WTC11 (cell line): ENCODE measurements at regions not wholly inside any gene's neighbourhood (a gene's known extent, or its start where the extent isn't known, plus 50 kb on each side); places are given as distances from the start of the nearest gene placed in this dataset.

Experiments
- ATAC-seq: fragments of 200-7000 bp; cut with Tn5 transposase; 2 replicates; pipeline ENCODE4 v1.10.0; 2021; ENCODE audit warnings: mild to moderate bottlenecking, moderate library complexity
- CTCF ChIA-PET: fragments of 300-600 bp; sonication (Branson Sonifier 250); formaldehyde crosslinking; loops from one replicate; lab custom pipeline; 2021; ENCODE audit warnings: antibody characterized with exemption; lab: Charles Lee
- POLR2A ChIA-PET: fragments of 350-600 bp; sonication (Branson Sonifier 250); formaldehyde crosslinking; loops from one replicate; lab custom pipeline; 2021; ENCODE audit warnings: antibody characterized with exemption; lab: Charles Lee
- DNase-seq: peaks from one replicate; pipeline ENCODE4 v3.0.0; 2021; ENCODE audit warnings: low spot score
- H3K27ac Mint-ChIP-seq: 2 replicates; pipeline ENCODE4 v1.8.0; 2021; ENCODE audit warnings: mixed read lengths
- H3K27me3 Mint-ChIP-seq: 2 replicates; pipeline ENCODE4 v1.8.0; 2021; ENCODE audit warnings: low read depth, mild to moderate bottlenecking, moderate library complexity, mixed read lengths
- H3K36me3 Mint-ChIP-seq: 2 replicates; pipeline ENCODE4 v1.8.0; 2021; ENCODE audit warnings: mixed read lengths
- H3K4me1 Mint-ChIP-seq: 2 replicates; pipeline ENCODE4 v1.8.0; 2022; ENCODE audit warnings: mixed read lengths
- H3K4me3 Mint-ChIP-seq: 2 replicates; pipeline ENCODE4 v1.8.0; 2021; ENCODE audit warnings: mild to moderate bottlenecking, moderate library complexity, mixed read lengths
- H3K9me3 Mint-ChIP-seq: 2 replicates; pipeline ENCODE4 v1.8.0; 2021; ENCODE audit warnings: mixed read lengths
- CDX4 ChIP-seq: fragments of 250-450 bp; sonication (Bioruptor Pico); IDR thresholded peaks from 2 replicates; pipeline ENCODE4 v1.9.0; 2021; ENCODE audit warnings: moderate library complexity, mild to moderate bottlenecking, inconsistent platforms, borderline replicate concordance
- ELF4 ChIP-seq: sonication (generic); formaldehyde crosslinking; IDR thresholded peaks from 2 replicates; pipeline ENCODE4 v1.8.1; 2022; ENCODE audit warnings: low read depth, mild to moderate bottlenecking, moderate library complexity, missing genetic modification reagents
- GABPB1 ChIP-seq: sonication (generic); formaldehyde crosslinking; IDR thresholded peaks from 2 replicates; pipeline ENCODE4 v1.8.1; 2023; ENCODE audit warnings: mild to moderate bottlenecking, missing genetic modification reagents
- GRHL2 ChIP-seq: fragments of 250-450 bp; sonication (Bioruptor Pico); IDR thresholded peaks from 2 replicates; pipeline ENCODE4 v1.8.0; 2022; ENCODE audit warnings: mild to moderate bottlenecking, moderate library complexity; ENCODE audit not compliant: insufficient replicate concordance, severe bottlenecking
- IRF1 ChIP-seq: sonication (generic); formaldehyde crosslinking; IDR thresholded peaks from 2 replicates; pipeline ENCODE4 v1.8.0; 2023; ENCODE audit warnings: missing genetic modification reagents
- IRF2 ChIP-seq: sonication (generic); formaldehyde crosslinking; IDR thresholded peaks from 2 replicates; pipeline ENCODE4 v1.8.0; 2022; ENCODE audit warnings: low read depth, missing genetic modification reagents, borderline replicate concordance
- JUN ChIP-seq: sonication (generic); formaldehyde crosslinking; IDR thresholded peaks from 2 replicates; pipeline ENCODE4 v1.8.0; 2023; ENCODE audit warnings: mild to moderate bottlenecking, missing genetic modification reagents
- NFATC4 ChIP-seq: fragments of 250-450 bp; sonication (Bioruptor Pico); IDR thresholded peaks from 2 replicates; pipeline ENCODE4 v1.9.0; 2021; ENCODE audit warnings: mild to moderate bottlenecking
- NFE2L1 ChIP-seq: sonication (generic); formaldehyde crosslinking; IDR thresholded peaks from 2 replicates; pipeline ENCODE4 v1.8.1; 2023; ENCODE audit warnings: missing genetic modification reagents
- PREB ChIP-seq: sonication (generic); formaldehyde crosslinking; IDR thresholded peaks from 2 replicates; pipeline ENCODE4 v1.8.1; 2022; ENCODE audit warnings: mild to moderate bottlenecking, missing genetic modification reagents, moderate library complexity, borderline replicate concordance
- SMAD4 ChIP-seq: sonication (generic); formaldehyde crosslinking; IDR thresholded peaks from 2 replicates; pipeline ENCODE4 v1.8.0; 2022; ENCODE audit warnings: mild to moderate bottlenecking, missing genetic modification reagents
- SP1 ChIP-seq: sonication (generic); formaldehyde crosslinking; conservative IDR thresholded peaks from 2 replicates; pipeline ENCODE4 v1.8.1; 2022; ENCODE audit warnings: missing genetic modification reagents
- TEAD1 ChIP-seq: sonication (generic); formaldehyde crosslinking; IDR thresholded peaks from 2 replicates; pipeline ENCODE4 v1.8.0; 2022; ENCODE audit warnings: mild to moderate bottlenecking, missing genetic modification reagents
- ZNF263 ChIP-seq: sonication (generic); formaldehyde crosslinking; IDR thresholded peaks from 2 replicates; pipeline ENCODE4 v1.8.1; 2022; ENCODE audit warnings: low read depth, mild to moderate bottlenecking, moderate library complexity, missing genetic modification reagents
- ZNF317 ChIP-seq: sonication (generic); formaldehyde crosslinking; IDR thresholded peaks from 2 replicates; pipeline ENCODE4 v1.8.1; 2023; ENCODE audit warnings: low read depth, mild to moderate bottlenecking, moderate library complexity, missing genetic modification reagents, borderline replicate concordance
- ZNF416 ChIP-seq: fragments of 250-450 bp; sonication (Bioruptor Pico); IDR thresholded peaks from 2 replicates; pipeline ENCODE4 v1.9.0; 2021; ENCODE audit warnings: mild to moderate bottlenecking, inconsistent platforms
- ZNF671 ChIP-seq: fragments of 250-450 bp; sonication (Bioruptor Pico); IDR thresholded peaks from 2 replicates; pipeline ENCODE4 v1.8.0; 2021; ENCODE audit warnings: mild to moderate bottlenecking
- TF ChIP-seq, protein P1 (sequence below): sonication (generic); formaldehyde crosslinking; IDR thresholded peaks from 2 replicates; pipeline ENCODE4 v1.8.0; 2022; ENCODE audit warnings: mild to moderate bottlenecking, missing genetic modification reagents
- TF ChIP-seq, protein P2 (sequence below): sonication (generic); formaldehyde crosslinking; IDR thresholded peaks from 2 replicates; pipeline ENCODE4 v1.8.1; 2023; ENCODE audit warnings: mild to moderate bottlenecking, missing genetic modification reagents, moderate library complexity
- TF ChIP-seq, protein P3 (sequence below): sonication (generic); formaldehyde crosslinking; conservative IDR thresholded peaks from 2 replicates; pipeline ENCODE4 v1.8.1; 2022; ENCODE audit warnings: mild to moderate bottlenecking, missing genetic modification reagents
- TF ChIP-seq, protein P4 (sequence below): fragments of 200-600 bp; IDR thresholded peaks from 2 replicates; pipeline ENCODE4 v1.8.0; 2022; ENCODE audit warnings: antibody characterized with exemption
- TF ChIP-seq, protein P5 (sequence below): sonication (generic); formaldehyde crosslinking; conservative IDR thresholded peaks from 2 replicates; pipeline ENCODE4 v1.8.1; 2023; ENCODE audit warnings: mild to moderate bottlenecking, low read depth, missing genetic modification reagents, moderate library complexity

DNA sequence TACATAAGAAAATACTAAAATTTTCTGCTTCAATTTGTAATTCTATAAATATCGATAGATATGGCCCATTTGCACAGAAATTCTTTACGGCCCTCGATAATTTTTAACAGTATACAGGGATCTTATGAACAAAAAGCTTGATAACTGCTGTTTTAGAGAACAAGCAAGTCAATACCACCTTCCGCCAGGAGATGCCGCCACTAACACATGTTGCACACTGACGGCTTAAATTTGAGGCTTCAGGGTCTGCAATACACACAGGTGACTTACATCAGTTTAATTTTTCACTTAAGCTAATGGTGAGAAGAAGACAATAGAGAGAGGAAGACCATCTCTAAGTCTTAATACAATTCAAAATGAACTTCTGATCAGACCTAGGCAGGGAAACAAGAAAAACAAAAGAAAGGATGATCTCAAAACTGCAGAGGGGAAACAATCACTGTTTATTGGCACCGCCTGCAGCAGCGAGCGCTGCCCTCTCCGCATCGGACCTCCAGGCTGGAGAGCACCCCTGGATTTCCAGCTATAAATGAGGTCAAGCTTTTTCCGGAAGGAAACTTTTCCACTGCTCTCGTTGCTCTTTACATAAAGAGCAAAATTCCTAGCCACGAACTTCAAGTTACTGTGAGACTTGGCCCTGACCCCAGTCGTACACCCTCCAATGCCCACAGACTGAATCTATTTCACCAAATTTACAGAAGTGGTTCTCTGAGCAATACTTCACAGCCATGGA, 53.9 kb downstream of the OTOR start:
- DNase-seq (peak; percentile 86), ATAC-seq (peak; percentile 65)
- H3K36me3 Mint-ChIP-seq: no peaks in the 10 kb centered on the region
- POLR2A ChIA-PET: no interaction called here
- H3K4me1 Mint-ChIP-seq: peaks cover 8% of the 10 kb centered on the region
- H3K4me3 Mint-ChIP-seq: no peak overlapping the region
- TF ChIP-seq, protein P1, sequence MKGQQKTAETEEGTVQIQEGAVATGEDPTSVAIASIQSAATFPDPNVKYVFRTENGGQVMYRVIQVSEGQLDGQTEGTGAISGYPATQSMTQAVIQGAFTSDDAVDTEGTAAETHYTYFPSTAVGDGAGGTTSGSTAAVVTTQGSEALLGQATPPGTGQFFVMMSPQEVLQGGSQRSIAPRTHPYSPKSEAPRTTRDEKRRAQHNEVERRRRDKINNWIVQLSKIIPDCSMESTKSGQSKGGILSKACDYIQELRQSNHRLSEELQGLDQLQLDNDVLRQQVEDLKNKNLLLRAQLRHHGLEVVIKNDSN (CRISPR knock-in tag): no peak
- TF ChIP-seq, protein P2, sequence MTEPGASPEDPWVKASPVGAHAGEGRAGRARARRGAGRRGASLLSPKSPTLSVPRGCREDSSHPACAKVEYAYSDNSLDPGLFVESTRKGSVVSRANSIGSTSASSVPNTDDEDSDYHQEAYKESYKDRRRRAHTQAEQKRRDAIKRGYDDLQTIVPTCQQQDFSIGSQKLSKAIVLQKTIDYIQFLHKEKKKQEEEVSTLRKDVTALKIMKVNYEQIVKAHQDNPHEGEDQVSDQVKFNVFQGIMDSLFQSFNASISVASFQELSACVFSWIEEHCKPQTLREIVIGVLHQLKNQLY (CRISPR knock-in tag): no peak
- no peak for TF ChIP-seq PREB
- no peak for TF ChIP-seq ZNF416 (CRISPR knock-in tag)
- no peak for TF ChIP-seq ZNF263
- TF ChIP-seq GABPB1 (CRISPR knock-in tag): peak; percentile 46; the same call in 1 of the 2 replicates
- TF ChIP-seq, protein P3, sequence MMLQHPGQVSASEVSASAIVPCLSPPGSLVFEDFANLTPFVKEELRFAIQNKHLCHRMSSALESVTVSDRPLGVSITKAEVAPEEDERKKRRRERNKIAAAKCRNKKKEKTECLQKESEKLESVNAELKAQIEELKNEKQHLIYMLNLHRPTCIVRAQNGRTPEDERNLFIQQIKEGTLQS (CRISPR knock-in tag): no peak
- TF ChIP-seq, protein P4, sequence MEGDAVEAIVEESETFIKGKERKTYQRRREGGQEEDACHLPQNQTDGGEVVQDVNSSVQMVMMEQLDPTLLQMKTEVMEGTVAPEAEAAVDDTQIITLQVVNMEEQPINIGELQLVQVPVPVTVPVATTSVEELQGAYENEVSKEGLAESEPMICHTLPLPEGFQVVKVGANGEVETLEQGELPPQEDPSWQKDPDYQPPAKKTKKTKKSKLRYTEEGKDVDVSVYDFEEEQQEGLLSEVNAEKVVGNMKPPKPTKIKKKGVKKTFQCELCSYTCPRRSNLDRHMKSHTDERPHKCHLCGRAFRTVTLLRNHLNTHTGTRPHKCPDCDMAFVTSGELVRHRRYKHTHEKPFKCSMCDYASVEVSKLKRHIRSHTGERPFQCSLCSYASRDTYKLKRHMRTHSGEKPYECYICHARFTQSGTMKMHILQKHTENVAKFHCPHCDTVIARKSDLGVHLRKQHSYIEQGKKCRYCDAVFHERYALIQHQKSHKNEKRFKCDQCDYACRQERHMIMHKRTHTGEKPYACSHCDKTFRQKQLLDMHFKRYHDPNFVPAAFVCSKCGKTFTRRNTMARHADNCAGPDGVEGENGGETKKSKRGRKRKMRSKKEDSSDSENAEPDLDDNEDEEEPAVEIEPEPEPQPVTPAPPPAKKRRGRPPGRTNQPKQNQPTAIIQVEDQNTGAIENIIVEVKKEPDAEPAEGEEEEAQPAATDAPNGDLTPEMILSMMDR: peak; percentile 62
- no peak for TF ChIP-seq ELF4
- no peak for TF ChIP-seq ZNF317 (CRISPR knock-in tag)
- no peak for TF ChIP-seq CDX4 (CRISPR knock-in tag)
- no peak for TF ChIP-seq IRF1 (CRISPR knock-in tag)
- TF ChIP-seq JUN: no peak
- TF ChIP-seq SP1: no peak
- no peak for TF ChIP-seq IRF2 (CRISPR knock-in tag)
- no peak for TF ChIP-seq SMAD4
- TF ChIP-seq NFATC4 (CRISPR knock-in tag): no peak
- no peak overlapping the region for H3K27ac Mint-ChIP-seq
- H3K9me3 Mint-ChIP-seq: no peaks in the 10 kb centered on the region
- peaks cover 3% of the 10 kb centered on the region; the same call in 1 of the 2 replicates for H3K27me3 Mint-ChIP-seq
- CTCF ChIA-PET: interaction anchor here (0.6 to 4.0 kb wide), 30 partner anchors 15 to 816 kb away, joined by 3 to 52 read pairs (median 4); no protein-coding TSS in a partner anchor

- H3K4me3 Mint-ChIP-seq: no peak overlapping the region
- peaks cover 8% of the 10 kb centered on the region for H3K4me1 Mint-ChIP-seq
- H3K27me3 Mint-ChIP-seq: peaks cover 3% of the 10 kb centered on the region; the same call in 1 of the 2 replicates
- ATAC-seq: no peak
- ChIA-PET POLR2A (no interaction called here), CTCF (interaction anchor here (0.9 to 4.0 kb wide), 23 partner anchors 14 to 815 kb away, joined by 3 to 52 read pairs (median 4); no protein-coding TSS in a partner anchor)
- no peak for DNase-seq
- H3K36me3 Mint-ChIP-seq: no peaks in the 10 kb centered on the region
- peaks cover 2% of the 10 kb centered on the region; the same call in 1 of the 2 replicates for H3K9me3 Mint-ChIP-seq
- no peak overlapping the region for H3K27ac Mint-ChIP-seq
- TF ChIP-seq ZNF671 (CRISPR knock-in tag): no peak
- TF ChIP-seq NFE2L1: no peak
- no peak for TF ChIP-seq GRHL2 (CRISPR knock-in tag)
- TF ChIP-seq PREB: no peak
- no peak for TF ChIP-seq TEAD1 (CRISPR knock-in tag)
- TF ChIP-seq, protein P2 (CRISPR knock-in tag): no peak
- TF ChIP-seq, protein P5, sequence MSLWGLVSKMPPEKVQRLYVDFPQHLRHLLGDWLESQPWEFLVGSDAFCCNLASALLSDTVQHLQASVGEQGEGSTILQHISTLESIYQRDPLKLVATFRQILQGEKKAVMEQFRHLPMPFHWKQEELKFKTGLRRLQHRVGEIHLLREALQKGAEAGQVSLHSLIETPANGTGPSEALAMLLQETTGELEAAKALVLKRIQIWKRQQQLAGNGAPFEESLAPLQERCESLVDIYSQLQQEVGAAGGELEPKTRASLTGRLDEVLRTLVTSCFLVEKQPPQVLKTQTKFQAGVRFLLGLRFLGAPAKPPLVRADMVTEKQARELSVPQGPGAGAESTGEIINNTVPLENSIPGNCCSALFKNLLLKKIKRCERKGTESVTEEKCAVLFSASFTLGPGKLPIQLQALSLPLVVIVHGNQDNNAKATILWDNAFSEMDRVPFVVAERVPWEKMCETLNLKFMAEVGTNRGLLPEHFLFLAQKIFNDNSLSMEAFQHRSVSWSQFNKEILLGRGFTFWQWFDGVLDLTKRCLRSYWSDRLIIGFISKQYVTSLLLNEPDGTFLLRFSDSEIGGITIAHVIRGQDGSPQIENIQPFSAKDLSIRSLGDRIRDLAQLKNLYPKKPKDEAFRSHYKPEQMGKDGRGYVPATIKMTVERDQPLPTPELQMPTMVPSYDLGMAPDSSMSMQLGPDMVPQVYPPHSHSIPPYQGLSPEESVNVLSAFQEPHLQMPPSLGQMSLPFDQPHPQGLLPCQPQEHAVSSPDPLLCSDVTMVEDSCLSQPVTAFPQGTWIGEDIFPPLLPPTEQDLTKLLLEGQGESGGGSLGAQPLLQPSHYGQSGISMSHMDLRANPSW (CRISPR knock-in tag): no peak
These were observed 54.4 kb downstream of the OTOR start for GRCh38 chr20:16802652-16802935.
